NB4 (cell line): ENCODE measurements at regions not wholly inside any gene's neighbourhood (a gene's known extent, or its start where the extent isn't known, plus 50 kb on each side); places are given as distances from the start of the nearest gene placed in this dataset.

Experiments
- CTCF ChIP-seq: IDR thresholded peaks from one replicate; pipeline ENCODE4 v1.5.1; 2012; ENCODE audit warnings: low read depth, low read length
- MYC ChIP-seq: IDR thresholded peaks from 2 replicates; pipeline ENCODE4 v1.6.1; 2011; ENCODE audit warnings: low read depth, low read length
- POLR2A ChIP-seq: IDR thresholded peaks from 2 replicates; pipeline ENCODE4 v1.6.1; 2011; ENCODE audit warnings: mild to moderate bottlenecking; ENCODE audit not compliant: insufficient read length; ENCODE audit errors: extremely low read depth
- TF ChIP-seq, protein P1 (sequence below): IDR thresholded peaks from 2 replicates; pipeline ENCODE4 v1.6.1; 2011; ENCODE audit warnings: low read depth, low read length

DNA sequence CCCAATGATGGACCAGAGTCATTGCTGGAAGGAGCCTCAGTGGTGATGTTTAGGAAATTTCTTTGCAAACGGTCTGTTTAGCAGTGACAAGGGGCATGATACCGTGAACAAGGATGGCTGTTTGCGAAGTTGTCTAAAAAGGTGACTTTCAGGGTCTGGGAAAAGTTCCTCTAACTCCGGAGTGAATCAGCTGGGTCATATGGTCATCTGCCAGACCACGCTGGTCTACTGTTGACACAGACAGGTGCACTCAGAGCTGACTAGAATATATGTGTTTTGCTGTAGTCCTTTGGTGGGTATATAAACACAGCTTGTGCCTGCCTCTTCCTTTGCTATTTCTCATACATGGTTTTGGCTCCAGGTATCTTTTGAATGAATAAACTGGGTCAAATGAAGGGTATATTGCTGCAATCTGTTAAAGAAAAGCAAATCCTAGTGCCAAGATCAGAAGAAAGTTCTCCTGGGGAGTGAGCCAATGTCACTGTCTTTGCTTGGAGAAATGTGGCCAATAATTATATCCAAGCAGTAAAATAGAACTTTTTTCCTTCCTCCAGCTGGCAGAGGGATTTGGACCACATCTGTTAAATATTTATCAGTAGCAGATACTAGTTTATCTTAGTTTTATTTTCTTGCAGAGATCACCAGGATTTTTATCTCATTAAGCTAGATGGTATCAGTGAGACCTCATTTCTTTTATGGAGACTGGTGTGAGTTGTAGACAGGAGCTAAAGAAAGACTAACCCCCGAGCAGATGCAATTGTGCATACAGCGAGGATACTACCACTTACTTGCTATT is 286.0 kb downstream of the TRIB2 start:
- TF ChIP-seq CTCF: no peak
- no peak for TF ChIP-seq POLR2A
- TF ChIP-seq, protein P1, sequence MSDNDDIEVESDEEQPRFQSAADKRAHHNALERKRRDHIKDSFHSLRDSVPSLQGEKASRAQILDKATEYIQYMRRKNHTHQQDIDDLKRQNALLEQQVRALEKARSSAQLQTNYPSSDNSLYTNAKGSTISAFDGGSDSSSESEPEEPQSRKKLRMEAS: no peak
- no peak for TF ChIP-seq MYC
